ENCODE measurements at regions not wholly inside any gene's neighbourhood (a gene's known extent, or its start where the extent isn't known, plus 50 kb on each side); places are given as distances from the start of the nearest gene placed in this dataset.

- H3K4me3 Mint-ChIP-seq = no peak overlapping the region
- CTCF ChIA-PET (ENCODE audit: partially characterized antibody) = no interaction called here
- peaks cover 0 to 5% (median 0%) of the 10 kb centered on the region in 8 donors for H3K9me3 Mint-ChIP-seq
- peaks cover 15 to 17% of the 10 kb centered on the region in 2 donors for H3K27me3 Mint-ChIP-seq
- H3K4me3 ChIP-seq (ENCODE audit: low read length in 2 of 2) = no peak overlapping the region
- DNase-seq = no peak
- H3K27ac Mint-ChIP-seq = no peak overlapping the region
- H3K27me3 ChIP-seq (ENCODE audit: insufficient read depth, low read length) = no peaks in the 10 kb centered on the region
- H3K27ac ChIP-seq (ENCODE audit: low read depth, low read length) = no peak overlapping the region
- no peaks in the 10 kb centered on the region for H3K4me1 Mint-ChIP-seq
- no peaks in the 10 kb centered on the region for H3K9me3 ChIP-seq (ENCODE audit: control insufficient read depth in 1 of 2, low read length in 2 of 2)
- H3K4me1 ChIP-seq (ENCODE audit: insufficient read depth, low read length) = no peaks in the 10 kb centered on the region
- H3K36me3 ChIP-seq (ENCODE audit: insufficient read depth, low read length) = no peaks in the 10 kb centered on the region
- POLR2A ChIA-PET (ENCODE audit: partially characterized antibody) = no interaction called here
- intact Hi-C loops (cut with micrococcal nuclease) = no loop called here
- no peaks in the 10 kb centered on the region for H3K36me3 Mint-ChIP-seq
Measured at GRCh38 chr18:76572518-76573247, 77.6 kb upstream of the ZNF516 start.

GRCh38 chr18:76571689-76572088 is 76.6 kb upstream of the ZNF516 start:
- ChIA-PET CTCF (ENCODE audit: partially characterized antibody) (no interaction called here), POLR2A (ENCODE audit: partially characterized antibody) (no interaction called here)
- Histone ChIP-seq H3K27me3 (ENCODE audit: insufficient read depth, low read length) (no peaks in the 10 kb centered on the region), H3K9me3 (ENCODE audit: control insufficient read depth in 1 of 2, low read length in 2 of 2) (no peaks in the 10 kb centered on the region), H3K4me3 (ENCODE audit: low read length in 2 of 2) (no peak overlapping the region), H3K36me3 (ENCODE audit: insufficient read depth, low read length) (no peaks in the 10 kb centered on the region), H3K27ac (ENCODE audit: low read depth, low read length) (no peak overlapping the region), H3K4me1 (ENCODE audit: insufficient read depth, low read length) (no peaks in the 10 kb centered on the region)
- DNase-seq = no peak
- intact Hi-C loops (cut with micrococcal nuclease) = no loop called here
- Mint-ChIP-seq H3K9me3 (peaks cover 0 to 5% (median 0%) of the 10 kb centered on the region in 8 donors), H3K36me3 (no peaks in the 10 kb centered on the region), H3K4me3 (no peak overlapping the region), H3K27ac (no peak overlapping the region), H3K27me3 (peaks cover 15 to 22% of the 10 kb centered on the region in 2 donors), H3K4me1 (no peaks in the 10 kb centered on the region)

- Histone ChIP-seq H3K27me3 (ENCODE audit: insufficient read depth, low read length) (no peaks in the 10 kb centered on the region), H3K27ac (ENCODE audit: low read depth, low read length) (no peak overlapping the region), H3K4me3 (ENCODE audit: low read length in 2 of 2) (no peak overlapping the region), H3K4me1 (ENCODE audit: insufficient read depth, low read length) (no peaks in the 10 kb centered on the region), H3K9me3 (ENCODE audit: control insufficient read depth in 1 of 2, low read length in 2 of 2) (no peaks in the 10 kb centered on the region), H3K36me3 (ENCODE audit: insufficient read depth, low read length) (no peaks in the 10 kb centered on the region)
- no peaks in the 10 kb centered on the region for H3K36me3 Mint-ChIP-seq
- H3K4me3 Mint-ChIP-seq = no peak overlapping the region
- POLR2A ChIA-PET (ENCODE audit: partially characterized antibody) = interaction anchor here (0.7 kb wide), 1 partner anchor 282 kb away, joined by 4 read pairs; no protein-coding TSS in a partner anchor
- H3K27ac Mint-ChIP-seq = no peak overlapping the region
- CTCF ChIA-PET (ENCODE audit: partially characterized antibody) = no interaction called here
- intact Hi-C loops (cut with micrococcal nuclease) = no loop called here
- peaks cover 0 to 1% (median 0%) of the 10 kb centered on the region in 4 donors for H3K4me1 Mint-ChIP-seq
- no peak for DNase-seq
- peaks cover 15 to 18% of the 10 kb centered on the region in 2 donors for H3K27me3 Mint-ChIP-seq
- peaks cover 0 to 5% (median 0%) of the 10 kb centered on the region in 8 donors for H3K9me3 Mint-ChIP-seq
Measured at GRCh38 chr18:76570856-76571255, 75.8 kb upstream of the ZNF516 start.

- POLR2A ChIA-PET (ENCODE audit: partially characterized antibody) = interaction anchor here (0.7 kb wide), 1 partner anchor 281 kb away, joined by 4 read pairs; no protein-coding TSS in a partner anchor
- no peaks in the 10 kb centered on the region for H3K9me3 ChIP-seq (ENCODE audit: control insufficient read depth in 1 of 2, low read length in 2 of 2)
- H3K4me3 ChIP-seq (ENCODE audit: low read length in 2 of 2) = no peak overlapping the region
- Mint-ChIP-seq H3K27ac (no peak overlapping the region), H3K9me3 (peaks cover 0 to 3% (median 0%) of the 10 kb centered on the region in 8 donors), H3K4me3 (no peak overlapping the region), H3K36me3 (no peaks in the 10 kb centered on the region), H3K4me1 (peaks cover 0 to 2% (median 0%) of the 10 kb centered on the region in 4 donors), H3K27me3 (peaks cover 15 to 19% of the 10 kb centered on the region in 2 donors)
- DNase-seq = no peak
- CTCF ChIA-PET (ENCODE audit: partially characterized antibody) = no interaction called here
- intact Hi-C loops (cut with micrococcal nuclease) = no loop called here
- no peaks in the 10 kb centered on the region for H3K36me3 ChIP-seq (ENCODE audit: insufficient read depth, low read length)
- no peaks in the 10 kb centered on the region for H3K27me3 ChIP-seq (ENCODE audit: insufficient read depth, low read length)
- no peaks in the 10 kb centered on the region for H3K4me1 ChIP-seq (ENCODE audit: insufficient read depth, low read length)
- H3K27ac ChIP-seq (ENCODE audit: low read depth, low read length) = no peak overlapping the region
Measured at GRCh38 chr18:76569644-76570419, 74.8 kb upstream of the ZNF516 start.

- intact Hi-C loops (cut with micrococcal nuclease) = no loop called here
- ChIA-PET POLR2A (ENCODE audit: partially characterized antibody) (no interaction called here), CTCF (ENCODE audit: partially characterized antibody) (no interaction called here)
- no peaks in the 10 kb centered on the region for H3K36me3 ChIP-seq (ENCODE audit: insufficient read depth, low read length)
- H3K27me3 ChIP-seq (ENCODE audit: insufficient read depth, low read length) = no peaks in the 10 kb centered on the region
- Mint-ChIP-seq H3K27ac (no peak overlapping the region), H3K4me1 (peaks cover 0 to 2% (median 0%) of the 10 kb centered on the region in 4 donors), H3K9me3 (peaks cover 0 to 4% (median 0%) of the 10 kb centered on the region in 8 donors), H3K36me3 (no peaks in the 10 kb centered on the region), H3K4me3 (no peak overlapping the region), H3K27me3 (peaks cover 19% of the 10 kb centered on the region in 2 donors)
- H3K4me3 ChIP-seq (ENCODE audit: low read length in 2 of 2) = no peak overlapping the region
- H3K4me1 ChIP-seq (ENCODE audit: insufficient read depth, low read length) = no peaks in the 10 kb centered on the region
- no peak overlapping the region for H3K27ac ChIP-seq (ENCODE audit: low read depth, low read length)
- H3K9me3 ChIP-seq (ENCODE audit: control insufficient read depth in 1 of 2, low read length in 2 of 2) = no peaks in the 10 kb centered on the region
- no peak for DNase-seq
Measured at GRCh38 chr18:76568731-76569130, 73.7 kb upstream of the ZNF516 start.

GRCh38 chr18:76567835-76568445 is 72.9 kb upstream of the ZNF516 start:
- no peaks in the 10 kb centered on the region for H3K36me3 ChIP-seq (ENCODE audit: insufficient read depth, low read length)
- no peaks in the 10 kb centered on the region for H3K4me1 ChIP-seq (ENCODE audit: insufficient read depth, low read length)
- H3K9me3 ChIP-seq (ENCODE audit: control insufficient read depth in 1 of 2, low read length in 2 of 2) = no peaks in the 10 kb centered on the region
- H3K27me3 ChIP-seq (ENCODE audit: insufficient read depth, low read length) = no peaks in the 10 kb centered on the region
- no peak for DNase-seq
- CTCF ChIA-PET (ENCODE audit: partially characterized antibody) = no interaction called here
- H3K4me1 Mint-ChIP-seq = peaks cover 0 to 2% (median 0%) of the 10 kb centered on the region in 4 donors
- POLR2A ChIA-PET (ENCODE audit: partially characterized antibody) = no interaction called here
- H3K9me3 Mint-ChIP-seq = peaks cover 0 to 5% (median 0%) of the 10 kb centered on the region in 8 donors
- no peak overlapping the region for H3K27ac Mint-ChIP-seq
- H3K27ac ChIP-seq (ENCODE audit: low read depth, low read length) = no peak overlapping the region
- no peak overlapping the region for H3K4me3 ChIP-seq (ENCODE audit: low read length in 2 of 2)
- H3K27me3 Mint-ChIP-seq = peaks cover 19% of the 10 kb centered on the region in 2 donors
- H3K36me3 Mint-ChIP-seq = no peaks in the 10 kb centered on the region
- no peak overlapping the region for H3K4me3 Mint-ChIP-seq
- intact Hi-C loops (cut with micrococcal nuclease) = no loop called here

- no peaks in the 10 kb centered on the region for H3K4me1 ChIP-seq (ENCODE audit: insufficient read depth, low read length)
- intact Hi-C loops (cut with micrococcal nuclease) = no loop called here
Measured at GRCh38 chr18:76566987-76567386, 71.9 kb upstream of the ZNF516 start.

More at GRCh38 chr18:76566987-76567386, 71.9 kb upstream of the ZNF516 start:
- Mint-ChIP-seq H3K27ac (no peak overlapping the region), H3K36me3 (no peaks in the 10 kb centered on the region), H3K4me1 (peaks cover 0 to 2% (median 0%) of the 10 kb centered on the region in 4 donors), H3K4me3 (no peak overlapping the region), H3K27me3 (peaks cover 21 to 25% of the 10 kb centered on the region in 2 donors), H3K9me3 (peaks cover 0 to 5% (median 0%) of the 10 kb centered on the region in 8 donors)
- ChIA-PET POLR2A (ENCODE audit: partially characterized antibody) (no interaction called here), CTCF (ENCODE audit: partially characterized antibody) (no interaction called here)
- no peaks in the 10 kb centered on the region for H3K36me3 ChIP-seq (ENCODE audit: insufficient read depth, low read length)
- no peak overlapping the region for H3K27ac ChIP-seq (ENCODE audit: low read depth, low read length)
- no peaks in the 10 kb centered on the region for H3K27me3 ChIP-seq (ENCODE audit: insufficient read depth, low read length)
- H3K4me3 ChIP-seq (ENCODE audit: low read length in 2 of 2) = no peak overlapping the region
- no peaks in the 10 kb centered on the region for H3K9me3 ChIP-seq (ENCODE audit: control insufficient read depth in 1 of 2, low read length in 2 of 2)
- DNase-seq = no peak
